HG03175 (cell line): ENCODE measurements at regions not wholly inside any gene's neighbourhood (a gene's known extent, or its start where the extent isn't known, plus 50 kb on each side); places are given as distances from the start of the nearest gene placed in this dataset.
"Not testable (repeated sequence)": the region's sequence is repeated elsewhere in the genome, so short reads cannot be mapped to it uniquely, and the experiment has no call there.

Experiments used
- ATAC-seq: cut with Tn5 transposase; IDR thresholded peaks from one replicate; pipeline ENCODE4 v1.9.1; 2021; ENCODE audit warnings: mild to moderate bottlenecking, moderate library complexity; ENCODE audit not compliant: unreplicated experiment

DNA sequence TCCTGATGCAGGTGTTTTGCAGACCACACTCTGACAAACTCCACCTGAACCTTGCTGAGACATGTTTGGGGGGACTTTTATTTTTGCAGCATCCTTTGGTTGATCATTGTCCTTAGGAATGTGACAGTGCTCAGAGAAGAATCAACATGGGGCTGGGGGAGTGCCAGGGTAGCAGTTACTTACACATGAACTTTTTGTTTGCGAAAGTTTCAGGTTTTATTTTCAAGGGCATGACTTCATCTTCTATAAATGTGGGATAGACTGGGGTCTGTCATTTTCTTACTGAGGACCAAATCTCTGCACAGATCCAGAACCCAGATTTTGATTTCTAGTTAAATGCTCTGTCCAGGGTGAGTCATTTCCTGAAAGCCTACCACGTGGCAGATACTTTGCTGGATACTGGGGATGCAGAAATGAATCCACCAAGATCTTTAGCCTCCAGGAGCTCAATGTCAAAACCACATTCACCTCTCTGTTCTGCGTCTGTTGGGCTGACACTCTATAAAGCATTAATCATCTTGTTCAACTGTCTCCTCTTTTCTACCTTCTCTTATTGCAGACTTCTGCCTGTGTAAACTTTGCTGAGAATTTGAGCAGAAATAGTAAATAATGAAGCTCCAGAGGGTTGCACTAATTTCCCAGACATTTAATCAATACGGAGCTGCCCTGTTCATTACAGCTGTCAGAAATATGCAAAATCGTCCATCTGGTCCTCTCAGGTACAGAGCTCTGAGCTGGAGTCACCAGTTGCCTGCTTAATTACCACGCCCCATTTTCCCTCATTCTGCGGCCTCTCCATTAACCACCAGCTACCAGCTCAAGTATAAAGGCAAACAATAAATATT lies 387.9 kb downstream of the MIAT start:
- ATAC-seq, result no peak

DNA sequence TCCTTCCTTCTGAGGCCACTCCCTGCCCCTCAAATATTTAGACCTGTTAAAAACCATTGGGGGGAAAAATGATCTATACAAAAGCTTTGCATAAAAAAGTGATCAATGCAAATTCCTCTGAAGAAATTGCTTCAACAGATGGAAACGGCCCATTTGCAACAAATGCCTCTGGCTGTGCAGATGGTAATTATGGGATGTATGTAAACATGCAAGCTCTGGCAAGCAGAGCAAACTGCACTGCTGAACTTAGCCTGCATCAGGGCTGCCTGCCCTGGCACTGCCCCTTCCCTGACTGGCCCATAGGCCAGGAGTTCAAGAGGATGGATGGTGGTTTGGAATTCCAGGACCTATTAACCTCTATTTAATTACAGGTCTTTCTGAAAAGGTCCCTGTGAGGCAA lies 388.7 kb downstream of the MIAT start:
- no peak for ATAC-seq

DNA sequence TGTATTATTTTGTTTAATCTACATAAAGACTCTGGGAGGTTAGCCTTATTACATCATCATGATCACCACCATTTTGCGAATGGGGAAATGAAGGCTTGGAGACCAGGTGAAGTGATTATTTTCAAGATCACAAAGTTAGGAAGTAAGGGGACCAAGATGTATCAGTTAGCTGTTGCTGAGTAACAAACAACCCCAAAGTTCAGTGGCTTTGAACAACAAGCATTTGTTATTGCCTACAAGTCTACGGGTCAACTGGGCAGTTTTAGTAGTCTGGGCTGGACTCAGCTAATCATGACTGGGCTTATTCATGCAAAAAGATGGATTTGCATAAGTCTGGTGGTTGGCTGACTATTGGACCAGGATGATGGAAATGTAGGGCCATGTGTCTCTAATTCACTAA lies 389.2 kb downstream of the MIAT start:
- no peak for ATAC-seq

DNA sequence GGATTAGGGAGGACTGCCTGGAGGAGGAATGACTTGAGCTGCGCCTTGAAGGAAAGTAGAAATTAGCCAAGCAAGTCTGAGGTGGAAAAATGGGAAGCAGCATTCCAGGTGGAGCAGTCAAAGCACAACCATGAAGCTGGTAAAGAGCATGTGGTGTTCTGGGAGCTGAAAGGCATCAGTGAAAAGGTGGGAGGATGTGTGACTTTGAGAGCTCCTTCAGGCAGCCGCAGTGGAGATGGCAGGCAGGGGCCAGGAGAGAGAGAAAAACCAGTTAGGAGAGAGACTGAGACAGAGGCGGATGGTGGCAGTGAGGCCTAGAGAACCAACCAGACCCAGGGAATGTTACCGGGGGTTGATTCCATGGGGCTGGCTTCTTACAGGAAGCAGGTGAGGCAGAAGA lies 393.4 kb downstream of the MIAT start:
- ATAC-seq, result no peak

DNA sequence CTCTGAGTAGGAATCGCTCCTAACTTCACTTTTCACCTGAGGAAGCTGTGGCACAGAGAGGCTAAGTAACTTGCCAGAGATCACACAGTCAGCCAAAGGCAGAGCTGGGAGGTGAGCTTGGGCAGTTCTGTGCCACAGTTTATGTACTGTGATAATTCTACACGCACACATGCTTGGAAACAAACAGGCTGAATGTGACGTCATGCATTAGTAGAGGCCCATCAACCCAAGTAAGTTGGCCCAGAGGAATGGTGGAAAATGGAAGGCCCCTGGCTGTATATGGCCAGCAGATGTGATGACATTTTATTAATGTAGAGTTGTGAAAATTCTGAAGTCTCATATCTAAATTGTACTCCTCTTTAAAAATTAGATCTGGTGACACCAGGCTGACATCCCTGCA lies 394.0 kb downstream of the MIAT start:
- ATAC-seq, result no peak

DNA sequence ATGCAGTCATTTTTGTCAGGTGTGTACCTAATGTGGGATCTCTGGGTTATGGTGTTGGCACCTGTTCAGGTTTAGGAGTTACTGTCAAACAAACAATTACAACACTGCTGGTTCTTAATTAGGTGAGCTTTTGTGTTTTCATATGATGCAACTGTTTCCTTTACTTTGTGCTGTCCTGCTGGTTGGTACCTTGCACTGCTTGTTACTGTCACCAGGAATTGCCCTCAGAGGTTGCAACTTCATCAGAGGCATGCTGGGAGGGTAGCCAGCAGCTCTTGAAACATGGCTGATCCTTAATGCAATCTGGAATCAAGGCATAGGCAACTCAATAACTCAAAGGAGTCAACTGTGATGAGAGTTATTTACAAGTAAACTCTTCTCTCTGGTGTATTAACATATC lies 400.3 kb downstream of the MIAT start:
- ATAC-seq, result no peak

DNA sequence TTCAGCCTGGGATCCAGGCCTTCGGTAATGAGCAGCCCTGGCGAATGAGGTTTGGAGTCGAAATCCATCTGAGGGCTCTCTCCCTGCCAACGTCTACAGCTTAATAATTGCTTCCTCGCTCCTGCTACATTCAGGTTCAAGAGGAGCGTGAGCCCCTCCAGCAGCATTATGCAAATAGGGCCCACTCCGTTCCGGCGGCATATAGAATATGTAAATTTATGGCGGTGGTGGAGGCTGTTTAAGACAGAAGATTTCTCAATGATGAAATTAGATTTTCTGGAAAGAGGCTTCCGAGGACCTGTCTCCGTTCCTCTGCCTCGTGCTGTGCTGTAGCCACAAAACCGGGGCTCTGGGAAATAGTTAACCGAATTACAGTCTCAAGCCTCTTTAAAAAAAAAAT lies 402.8 kb downstream of the MIAT start:
- ATAC-seq, result no peak

DNA sequence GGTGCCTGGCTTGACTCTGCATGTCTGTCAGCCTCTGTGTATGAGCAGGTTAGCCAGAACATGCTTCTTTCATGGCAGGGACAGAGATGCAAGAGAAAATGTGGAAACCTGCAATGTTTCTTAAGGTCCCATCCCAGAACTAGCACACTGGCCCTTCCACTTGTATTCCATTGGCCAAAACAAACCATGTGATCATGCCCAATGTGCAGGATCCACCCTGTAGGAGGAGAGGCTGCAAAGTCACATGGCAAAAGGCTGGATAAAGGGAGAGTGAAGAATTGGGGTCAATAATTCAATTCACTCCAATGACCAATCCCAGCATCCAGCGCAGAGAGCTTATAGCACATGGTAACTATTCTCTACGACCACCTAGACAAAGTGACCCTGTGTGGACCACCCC lies 405.5 kb downstream of the MIAT start:
- no peak for ATAC-seq

DNA sequence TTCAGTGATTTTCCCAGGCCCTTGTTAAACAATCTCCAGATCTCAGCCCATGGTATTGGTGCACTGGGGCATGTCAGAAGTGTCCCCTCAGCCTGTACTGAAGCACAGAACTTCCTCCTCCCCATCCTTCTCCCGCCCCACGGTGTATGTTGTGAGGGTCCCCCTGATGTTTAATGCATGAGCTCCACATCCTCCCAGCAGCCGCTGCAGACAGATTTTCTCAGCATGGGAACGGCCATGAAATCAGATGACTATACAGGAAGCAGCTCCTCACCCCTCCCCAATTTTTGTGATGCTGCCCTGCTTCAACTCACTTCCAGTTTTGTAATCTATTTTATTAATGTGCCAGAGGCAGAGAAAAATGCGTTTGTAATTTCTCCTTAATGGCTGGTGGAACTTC lies 406.0 kb downstream of the MIAT start:
- ATAC-seq, result no peak

DNA sequence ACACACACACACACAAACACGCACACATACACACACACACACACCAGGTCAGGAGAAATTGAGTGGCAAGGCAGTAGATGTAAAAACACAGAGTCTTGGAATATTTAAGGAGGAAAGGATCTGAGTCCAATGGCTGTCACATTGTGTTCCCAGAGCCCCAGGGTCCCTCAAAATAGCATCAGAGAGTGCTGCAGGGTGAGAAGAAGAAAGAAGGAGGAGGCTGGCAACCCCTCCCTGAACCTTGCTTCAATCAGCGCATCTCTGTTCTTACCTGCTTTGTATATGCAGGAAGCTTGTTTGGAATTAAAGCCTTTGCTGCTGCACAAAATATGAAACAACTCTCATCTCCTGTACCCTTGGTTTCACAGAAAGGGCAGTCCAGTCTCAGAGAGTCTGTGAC lies 406.5 kb downstream of the MIAT start:
- no peak for ATAC-seq

DNA sequence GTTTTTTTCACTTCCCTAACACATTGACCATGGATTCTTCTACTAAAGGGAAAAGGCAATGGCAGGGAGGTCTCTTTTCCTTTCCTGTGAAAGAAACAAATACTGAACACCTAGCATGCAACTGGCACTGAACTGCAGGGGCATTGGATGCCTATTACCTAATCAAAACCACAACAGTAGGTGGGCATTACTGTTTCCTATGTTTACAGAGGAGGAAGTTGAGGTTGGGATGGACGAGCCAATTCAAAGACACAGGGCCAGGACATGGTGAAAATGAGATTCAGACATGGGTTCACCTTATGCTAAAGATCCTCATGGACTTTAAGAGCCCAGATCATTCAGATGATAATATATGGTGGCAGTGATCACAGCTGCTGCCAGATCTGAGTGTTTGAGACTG lies 407.0 kb downstream of the MIAT start:
- no peak for ATAC-seq

DNA sequence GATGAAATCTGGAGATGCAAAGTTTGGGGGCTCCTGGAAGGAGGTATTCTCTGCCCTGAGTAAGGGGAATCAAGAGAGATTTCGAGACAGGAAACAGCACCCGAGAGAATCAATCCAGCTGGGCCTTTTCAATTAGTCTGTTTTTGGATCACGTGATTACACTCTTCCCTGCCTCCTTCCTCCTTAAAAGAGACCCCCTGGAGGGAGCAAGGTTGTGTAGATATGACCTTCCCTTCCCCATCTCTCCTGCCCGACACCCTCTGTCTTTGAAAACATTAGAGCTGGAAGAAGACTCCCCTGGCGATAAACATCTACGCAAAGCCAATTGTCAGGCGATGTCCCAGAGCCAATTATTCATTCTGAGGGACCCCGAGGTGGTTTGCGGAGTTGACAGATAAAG lies 407.9 kb downstream of the MIAT start:
- no peak for ATAC-seq

DNA sequence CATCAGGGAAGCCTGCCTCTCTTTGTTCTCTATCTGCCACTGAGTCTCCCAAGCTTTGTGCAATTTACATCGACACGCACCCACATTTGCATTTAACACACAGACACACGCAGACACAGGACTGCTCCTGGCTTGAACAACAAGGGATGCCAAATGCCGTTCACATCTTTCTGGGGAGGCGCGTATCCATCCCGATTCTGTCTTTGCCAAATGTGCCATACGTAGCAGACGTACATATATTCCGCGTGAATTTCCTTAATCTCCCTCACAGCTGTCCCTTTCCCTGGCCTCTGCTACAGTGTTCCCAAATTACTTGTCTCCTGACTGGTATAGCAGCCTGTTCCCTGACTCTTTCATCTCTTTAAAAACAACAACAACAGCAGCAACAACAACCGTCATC lies 409.5 kb downstream of the MIAT start:
- ATAC-seq, result no peak

DNA sequence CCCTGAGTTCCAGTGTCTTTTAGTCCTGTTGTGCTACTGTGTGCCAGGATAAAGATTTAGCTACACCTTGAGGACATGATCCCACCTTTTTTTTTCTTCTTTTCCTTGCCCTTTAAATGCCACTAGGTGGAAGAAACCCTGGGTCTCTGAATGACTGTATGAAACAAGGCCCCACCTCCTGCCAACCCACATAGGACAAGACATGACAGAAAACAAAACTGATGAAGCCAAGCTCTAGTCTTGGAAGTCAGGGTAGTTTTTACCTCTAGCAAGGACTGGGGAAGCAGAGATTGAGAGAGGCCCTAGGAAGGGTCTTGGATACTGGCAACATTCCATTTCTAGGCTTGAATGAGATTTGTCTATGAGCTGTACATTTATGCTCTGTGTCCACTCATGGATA lies 410.7 kb downstream of the MIAT start:
- no peak for ATAC-seq

DNA sequence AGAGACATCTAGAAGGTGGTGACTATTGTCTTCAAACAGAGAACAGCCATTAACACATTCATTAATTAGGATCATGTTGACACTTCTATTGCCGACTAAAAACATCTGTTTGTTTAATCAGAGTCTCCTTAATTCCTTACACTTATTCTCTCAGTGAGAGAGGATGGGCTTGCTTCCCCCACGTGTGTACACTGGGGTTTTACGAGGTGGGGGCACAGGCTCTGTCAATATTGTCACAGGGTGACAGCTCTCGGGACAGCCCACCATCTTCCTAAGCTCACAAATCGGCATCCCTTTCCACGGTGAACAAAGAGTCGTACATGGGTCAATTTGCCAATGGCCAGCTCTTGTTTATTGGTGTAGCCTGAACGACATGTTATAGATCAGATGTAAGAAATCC lies 413.2 kb downstream of the MIAT start:
- no peak for ATAC-seq

DNA sequence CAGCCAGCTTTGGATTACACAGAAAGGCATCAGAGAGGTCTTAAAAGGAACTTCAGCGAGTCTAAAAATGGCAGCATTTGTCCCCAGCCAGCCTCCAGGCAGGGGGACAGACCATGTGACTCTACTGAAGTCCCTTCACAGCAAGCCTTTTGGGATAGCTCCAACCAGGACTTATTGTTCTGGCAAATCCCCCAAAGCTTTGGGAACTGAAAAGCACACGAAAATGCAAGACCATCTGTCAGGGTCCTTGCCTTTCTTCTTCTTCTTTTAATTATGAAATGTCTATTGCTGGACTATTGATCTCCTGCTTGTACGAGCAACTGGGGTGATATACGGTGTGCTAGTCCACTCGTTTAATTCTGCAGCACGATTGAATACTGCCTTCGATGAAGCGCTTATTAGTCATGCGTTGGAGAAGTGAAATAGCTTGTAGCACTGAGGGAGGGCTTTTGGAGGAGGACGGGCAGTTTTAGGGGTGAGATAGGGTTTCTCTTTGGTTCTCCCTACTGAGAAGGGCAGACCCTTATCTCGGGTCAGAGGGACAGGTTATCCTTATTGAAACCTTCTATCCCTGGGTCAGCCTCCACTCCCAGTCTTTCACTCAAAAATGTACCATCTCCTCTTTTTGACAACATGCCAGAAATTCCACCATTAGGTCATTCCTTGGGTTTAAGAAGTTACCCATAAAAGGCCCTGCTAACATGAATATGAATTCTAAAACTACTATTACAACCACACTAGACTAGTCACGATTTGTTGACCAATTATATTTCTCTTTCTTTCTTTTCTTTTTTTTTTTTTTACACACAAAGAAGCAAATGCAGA lies 416.4 kb downstream of the MIAT start:
- ATAC-seq, result no peak

DNA sequence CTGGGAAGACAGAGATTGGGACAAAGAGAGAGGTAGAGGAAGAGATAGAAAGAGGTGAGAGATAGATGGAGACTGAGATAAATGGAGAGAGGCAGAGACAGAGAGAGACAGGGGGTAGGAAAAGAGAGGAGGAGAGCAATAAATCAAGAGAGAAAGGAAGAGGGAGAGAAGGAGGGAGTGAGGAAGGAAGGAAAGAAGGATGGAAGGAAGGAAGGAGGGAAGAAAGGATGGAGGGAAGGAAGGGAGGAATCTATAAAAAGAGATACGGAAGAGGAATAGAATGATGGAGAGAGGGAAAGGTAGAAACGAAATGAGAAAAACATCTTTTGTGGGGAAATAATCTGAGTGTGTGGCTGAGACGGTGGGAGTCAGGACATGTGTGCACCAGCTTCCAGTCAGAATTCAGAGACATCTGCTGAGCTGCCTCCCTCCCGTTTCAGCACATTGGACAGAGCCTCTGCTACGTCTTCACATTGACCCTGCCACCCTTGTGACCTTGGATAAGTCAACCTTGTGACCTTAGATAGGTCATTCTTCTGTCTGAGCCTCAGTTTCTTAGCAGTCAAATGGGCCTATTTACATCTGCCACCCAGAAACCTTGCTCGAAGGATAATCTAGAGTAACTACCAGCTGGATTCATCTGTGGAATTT lies 417.8 kb downstream of the MIAT start:
- ATAC-seq, result no peak

DNA sequence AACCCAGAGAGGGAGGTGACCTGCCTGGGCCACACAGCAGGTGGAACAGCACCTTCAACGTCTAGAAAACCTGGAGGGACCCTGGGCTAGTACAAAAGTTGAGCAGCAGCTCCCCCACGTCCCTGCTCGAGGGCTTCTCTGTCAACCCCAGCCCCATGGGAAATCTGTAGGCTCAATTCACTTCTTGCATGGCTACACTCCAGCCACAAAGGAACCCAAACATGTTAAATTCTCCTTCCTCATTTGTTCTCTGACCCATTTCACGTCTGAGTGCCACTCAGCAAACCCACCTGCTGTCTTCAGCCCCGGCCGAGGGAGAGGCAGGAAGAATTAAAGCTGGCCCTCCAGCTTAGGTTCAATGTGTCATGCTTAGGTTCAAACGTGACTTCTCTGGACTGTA lies 418.5 kb downstream of the MIAT start:
- no peak for ATAC-seq

DNA sequence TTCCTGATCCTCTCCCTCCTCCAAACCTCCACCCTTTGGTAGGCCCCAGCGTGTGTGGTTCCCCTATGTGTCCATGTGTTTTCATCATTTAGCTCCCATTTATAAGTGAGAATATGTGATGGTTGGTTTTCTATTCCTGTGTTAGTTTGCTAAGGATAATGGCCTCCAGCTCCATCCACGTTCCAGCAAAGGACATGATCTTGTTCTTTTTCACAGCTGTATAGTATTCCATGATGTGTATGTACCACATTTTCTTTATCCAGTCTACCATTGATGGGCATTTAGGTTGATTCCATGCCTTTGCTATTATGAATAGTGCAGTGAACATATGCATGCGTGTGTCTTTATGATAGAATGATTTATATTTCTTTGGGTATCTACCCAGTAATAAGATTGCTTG lies 420.7 kb downstream of the MIAT start:
- ATAC-seq, result not testable (repeated sequence)

DNA sequence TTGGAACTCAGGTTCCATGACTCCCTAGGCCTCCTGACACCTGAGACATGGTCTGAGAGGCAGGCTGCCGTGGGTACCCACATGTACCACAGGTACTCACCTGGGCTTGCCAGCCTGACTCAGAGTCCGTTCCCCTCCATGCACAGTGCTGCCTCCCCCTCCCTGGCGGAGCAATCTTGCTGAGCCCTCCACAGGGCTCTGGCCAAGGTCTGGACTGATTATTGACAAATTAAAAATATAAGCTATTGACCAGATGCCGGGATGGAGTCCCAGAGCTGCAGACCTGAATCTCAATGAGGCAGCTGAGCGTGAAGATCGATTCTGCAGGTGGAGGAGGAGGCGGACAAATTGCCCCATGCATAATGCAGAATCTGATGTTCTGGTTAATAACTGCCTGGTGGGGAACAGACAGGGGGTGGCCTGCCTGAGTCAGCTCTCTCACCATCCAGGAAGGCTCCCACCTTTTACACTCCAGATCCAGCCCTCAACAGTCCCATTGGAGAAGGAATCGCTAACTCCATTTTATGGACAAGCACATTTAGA lies 422.7 kb downstream of the MIAT start:
- ATAC-seq, result no peak

DNA sequence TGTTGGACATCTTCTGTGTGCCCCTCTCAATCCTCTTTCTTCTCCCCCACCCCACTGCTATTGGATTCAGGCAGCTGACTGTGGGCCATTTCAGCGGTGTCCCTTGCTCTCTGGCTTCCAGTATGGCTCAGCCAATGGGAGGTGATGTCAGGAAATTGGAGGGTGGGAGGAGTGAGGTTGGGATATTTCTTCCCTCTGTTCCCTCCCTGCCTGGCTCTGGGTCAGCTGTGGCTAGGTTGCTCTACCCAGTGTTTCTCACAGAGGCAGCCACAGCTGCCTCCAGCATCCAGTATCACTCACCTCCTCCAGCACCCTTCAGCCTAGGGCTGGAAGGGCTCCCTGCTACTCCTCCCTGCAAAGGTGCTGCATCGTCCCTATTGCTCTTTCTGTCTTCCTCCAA lies 423.5 kb downstream of the MIAT start:
- no peak for ATAC-seq

DNA sequence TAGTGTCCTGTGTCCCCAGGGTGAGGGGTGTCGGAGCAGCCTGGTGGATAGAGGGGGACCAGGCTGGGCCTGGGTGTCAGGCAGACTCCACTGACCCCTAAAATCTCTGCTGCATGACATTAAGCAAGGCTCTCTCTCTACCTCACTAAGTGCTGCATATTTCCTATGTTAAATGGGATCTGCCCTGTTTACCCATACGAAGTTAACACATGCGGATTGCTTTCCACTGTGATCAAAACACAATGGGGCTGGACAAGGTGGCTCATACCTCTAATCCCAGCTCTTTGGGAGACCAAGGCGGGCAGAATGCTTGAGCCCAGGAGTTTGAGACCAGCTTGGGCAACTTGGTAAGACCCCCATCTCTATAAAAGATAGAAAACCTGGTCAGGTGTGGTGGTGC lies 426.2 kb downstream of the MIAT start:
- ATAC-seq, result no peak
